Occipital lobe (tissue), 1 donor: ENCODE measurements at regions not wholly inside any gene's neighbourhood (a gene's known extent, or its start where the extent isn't known, plus 50 kb on each side); places are given as distances from the start of the nearest gene placed in this dataset.
"Not testable (repeated sequence)": the region's sequence is repeated elsewhere in the genome, so short reads cannot be mapped to it uniquely, and the experiment has no call there.

Experiments
- DNase-seq: peaks from one replicate; lab custom pipeline; 2025; lab: John Stamatoyannopoulos, UW

- peak; percentile 15 for DNase-seq
Measured at GRCh38 chr4:152197211-152197610, 338.7 kb downstream of the FBXW7 start.

DNA sequence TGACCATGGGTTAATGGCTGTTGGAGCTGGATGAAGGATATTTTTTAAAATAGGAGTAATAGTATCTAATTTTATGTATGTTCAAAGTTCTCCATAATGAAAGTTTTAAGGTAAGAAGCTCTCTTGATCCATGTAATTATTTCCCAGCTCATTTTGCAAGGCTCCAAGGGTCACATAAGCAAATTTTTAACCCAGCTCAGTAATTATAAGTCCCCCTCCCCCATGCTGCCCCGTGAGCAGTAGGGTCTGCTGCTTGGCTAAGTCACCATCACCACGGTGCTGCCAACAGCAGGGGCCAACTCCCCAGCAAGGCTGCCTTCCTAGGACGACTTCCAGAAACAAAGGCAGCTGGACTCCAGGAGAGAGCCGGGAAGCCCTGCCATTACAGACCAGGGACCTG, 340.0 kb downstream of the FBXW7 start:
- no peak for DNase-seq

- DNase-seq: no peak
Measured at GRCh38 chr4:152193059-152193458, 342.8 kb downstream of the FBXW7 start.

DNA sequence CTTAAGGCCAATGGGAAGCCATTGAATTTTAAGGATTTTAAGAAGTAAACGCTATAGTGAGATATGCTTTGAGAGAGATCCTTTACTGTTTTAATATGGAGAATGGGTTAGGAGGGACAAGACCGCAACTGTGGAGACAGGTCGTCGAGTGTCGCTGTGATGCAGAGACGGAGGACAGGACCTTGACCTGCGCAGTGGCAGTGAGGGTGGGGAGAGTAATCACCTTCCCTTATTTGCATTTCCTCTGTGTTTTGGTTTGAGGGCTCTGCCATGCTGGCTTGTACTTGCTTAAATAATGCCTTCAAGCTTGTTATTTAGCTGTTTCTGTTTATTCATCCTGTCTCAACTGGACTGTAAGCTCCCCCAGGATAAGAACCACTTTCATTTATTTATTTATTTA, 345.0 kb downstream of the FBXW7 start:
- DNase-seq: no peak

DNA sequence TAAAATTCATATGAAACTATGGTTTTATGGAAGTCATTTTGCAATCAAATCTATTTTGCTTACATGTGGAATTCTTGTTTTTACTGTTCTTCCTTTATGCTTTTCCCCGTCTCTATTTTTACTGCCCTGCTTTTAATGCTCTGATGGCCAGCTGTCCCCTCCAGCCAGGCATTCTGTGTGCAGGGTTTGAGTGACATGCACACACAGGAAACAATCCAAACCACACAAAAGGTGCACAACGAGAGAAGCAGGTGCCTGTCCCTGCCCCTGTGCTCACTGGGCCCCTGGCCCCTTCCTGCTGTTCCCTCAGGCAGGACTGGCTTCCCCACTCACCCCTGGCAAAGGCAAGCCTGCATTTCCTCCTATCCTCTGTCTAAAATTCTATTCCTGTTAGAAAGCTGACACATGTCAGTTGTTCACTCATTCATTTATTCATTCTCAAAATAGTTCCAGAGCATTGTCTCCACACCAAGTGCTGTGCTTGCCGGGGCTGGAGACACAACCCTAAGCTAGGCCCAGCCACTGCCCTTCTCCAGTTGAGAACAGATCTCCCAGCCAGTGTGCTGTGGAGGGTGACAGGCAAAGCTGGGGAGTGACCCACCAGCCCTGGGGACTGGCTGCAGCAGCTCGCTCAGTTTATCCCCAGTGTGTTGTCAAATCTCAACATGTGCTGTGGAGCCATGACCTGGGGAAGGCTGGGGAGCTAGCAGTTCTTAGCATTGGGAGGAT, 346.3 kb downstream of the FBXW7 start:
- DNase-seq: no peak

DNA sequence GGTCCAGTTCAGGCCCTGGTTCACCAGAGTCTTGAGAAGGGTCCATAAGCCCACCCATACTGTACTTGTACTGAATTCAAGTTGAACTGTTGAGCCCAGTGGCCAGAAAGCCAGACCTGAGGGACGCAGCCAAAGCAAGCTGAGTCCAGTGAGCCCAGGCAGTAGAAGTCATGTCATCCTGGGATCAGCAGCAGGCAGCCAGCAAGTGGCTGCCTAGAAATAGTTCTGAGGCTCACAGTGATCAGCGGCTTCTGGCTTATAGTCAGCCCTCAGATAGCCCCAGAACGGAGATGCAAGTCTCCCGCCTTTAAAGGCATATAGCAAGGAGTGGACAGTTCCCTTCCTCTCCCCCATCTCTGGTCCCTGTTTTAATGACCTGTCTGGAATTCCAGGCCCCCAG, 347.1 kb downstream of the FBXW7 start:
- DNase-seq: no peak

- DNase-seq: no peak
Measured at GRCh38 chr4:152187693-152188092, 348.2 kb downstream of the FBXW7 start.

GRCh38 chr4:152185786-152186550, 349.9 kb downstream of the FBXW7 start:
- no peak for DNase-seq

- DNase-seq: no peak
Measured at GRCh38 chr4:152181150-152181549, 354.7 kb downstream of the FBXW7 start.

DNA sequence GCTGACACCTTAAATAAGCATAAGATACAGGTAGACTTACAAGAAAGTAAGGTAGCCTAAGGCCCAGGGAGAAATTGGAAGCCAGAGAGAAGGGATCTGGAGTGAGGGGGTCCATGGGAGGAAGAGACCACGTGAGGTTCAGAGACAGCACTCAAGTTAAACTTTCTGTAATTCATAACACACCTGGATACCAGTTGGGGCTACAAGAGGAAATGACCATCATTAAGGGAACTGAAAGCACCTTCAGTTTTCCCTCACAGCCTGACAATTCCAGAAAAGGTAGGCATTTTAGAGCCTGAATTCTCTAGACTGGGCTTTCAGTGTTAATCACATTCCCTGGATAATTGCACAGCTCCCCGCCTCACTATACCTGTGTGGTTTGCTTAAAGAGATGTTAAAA, 355.5 kb downstream of the FBXW7 start:
- DNase-seq: no peak

- DNase-seq: not testable (repeated sequence)
Measured at GRCh38 chr4:152177538-152177937, 358.4 kb downstream of the FBXW7 start.

- DNase-seq: no peak
Measured at GRCh38 chr4:152176627-152177214, 359.2 kb downstream of the FBXW7 start.

- no peak for DNase-seq
Measured at GRCh38 chr4:152175586-152175985, 360.3 kb downstream of the FBXW7 start.

- no peak for DNase-seq
Measured at GRCh38 chr4:152172146-152172545, 363.7 kb downstream of the FBXW7 start.

DNA sequence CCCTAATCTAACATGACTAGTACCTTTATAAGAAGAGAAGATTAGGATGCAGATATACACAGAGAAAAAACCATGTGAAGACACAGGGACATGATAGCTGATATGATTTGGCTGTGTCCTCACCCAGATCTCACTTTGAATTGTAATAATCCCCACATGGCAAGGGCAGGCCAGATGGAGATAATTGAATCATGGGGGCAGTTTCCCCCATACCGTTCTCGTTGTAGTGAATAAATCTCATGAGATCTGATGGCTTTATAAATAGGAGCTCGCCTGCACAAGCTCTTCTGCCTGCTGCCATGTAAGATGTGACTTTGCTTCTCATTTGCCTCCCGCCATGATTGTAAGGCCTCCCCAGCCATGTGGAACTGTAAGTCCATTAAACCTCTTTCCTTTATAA, 364.3 kb downstream of the FBXW7 start:
- DNase-seq: no peak

- DNase-seq: no peak
Measured at GRCh38 chr4:152169683-152170082, 366.2 kb downstream of the FBXW7 start.

DNA sequence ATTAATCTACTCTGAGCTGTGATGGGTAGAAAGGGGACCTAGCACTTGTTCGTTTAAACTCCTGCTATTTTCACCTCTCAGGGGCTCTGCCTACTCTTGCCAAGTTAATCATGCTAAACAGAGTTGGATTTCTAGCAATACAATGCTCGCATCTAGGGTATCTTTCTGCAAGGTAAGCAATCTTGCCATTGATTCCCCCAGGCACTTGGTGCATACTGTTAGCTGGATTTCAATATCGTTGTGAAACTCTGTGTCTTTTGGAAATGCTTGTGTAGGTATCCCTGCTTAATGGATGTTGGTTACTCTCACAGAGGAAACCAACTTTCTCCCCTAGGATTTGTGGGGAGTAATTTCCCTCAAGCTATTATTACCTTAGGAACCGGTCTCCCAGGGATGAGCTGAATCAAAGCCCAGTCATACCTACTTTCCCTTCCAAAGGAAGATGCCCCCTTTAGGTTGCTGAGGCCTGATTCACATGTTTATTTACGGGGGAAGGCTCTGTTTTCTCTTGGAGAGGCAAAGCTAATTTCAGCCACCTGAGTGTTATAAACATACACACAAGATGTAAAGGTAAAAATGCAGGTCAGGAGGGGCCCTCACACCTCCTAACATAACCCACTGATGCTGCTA, 366.8 kb downstream of the FBXW7 start:
- no peak for DNase-seq

- no peak for DNase-seq
Measured at GRCh38 chr4:152166567-152166966, 369.3 kb downstream of the FBXW7 start.

GRCh38 chr4:152165846-152166245, 370.0 kb downstream of the FBXW7 start:
- no peak for DNase-seq

GRCh38 chr4:152165146-152165545, 370.7 kb downstream of the FBXW7 start:
- no peak for DNase-seq

DNA sequence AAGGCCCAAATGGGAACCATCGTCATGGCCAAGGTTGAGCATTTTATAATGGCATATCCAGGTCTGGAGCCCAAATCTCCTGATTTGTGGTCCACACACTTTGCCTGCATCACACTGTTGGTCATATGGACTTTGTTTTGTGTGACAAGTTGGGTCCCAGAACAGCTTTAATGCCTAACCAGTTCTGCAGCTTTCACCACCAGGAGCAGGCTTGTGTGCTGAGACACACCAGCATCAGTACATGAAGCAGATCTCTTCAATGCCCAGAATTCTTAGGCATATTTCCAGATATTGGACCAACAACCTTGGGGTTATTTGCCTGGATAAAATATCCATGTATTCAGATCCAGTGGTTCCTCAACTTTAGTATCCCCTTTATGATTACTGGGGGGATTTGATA, 371.3 kb downstream of the FBXW7 start:
- no peak for DNase-seq

- no peak for DNase-seq
Measured at GRCh38 chr4:152162331-152162697, 373.6 kb downstream of the FBXW7 start.
